HG03039 (cell line): ENCODE measurements at regions not wholly inside any gene's neighbourhood (a gene's known extent, or its start where the extent isn't known, plus 50 kb on each side); places are given as distances from the start of the nearest gene placed in this dataset.

Experiments used
- ATAC-seq: cut with Tn5 transposase; IDR thresholded peaks from one replicate; pipeline ENCODE4 v1.9.1; 2021; ENCODE audit warnings: mild to moderate bottlenecking, moderate library complexity; ENCODE audit not compliant: unreplicated experiment

GRCh38 chr17:73878923-73879322, 234.7 kb upstream of the SDK2 start:
- ATAC-seq = no peak

DNA sequence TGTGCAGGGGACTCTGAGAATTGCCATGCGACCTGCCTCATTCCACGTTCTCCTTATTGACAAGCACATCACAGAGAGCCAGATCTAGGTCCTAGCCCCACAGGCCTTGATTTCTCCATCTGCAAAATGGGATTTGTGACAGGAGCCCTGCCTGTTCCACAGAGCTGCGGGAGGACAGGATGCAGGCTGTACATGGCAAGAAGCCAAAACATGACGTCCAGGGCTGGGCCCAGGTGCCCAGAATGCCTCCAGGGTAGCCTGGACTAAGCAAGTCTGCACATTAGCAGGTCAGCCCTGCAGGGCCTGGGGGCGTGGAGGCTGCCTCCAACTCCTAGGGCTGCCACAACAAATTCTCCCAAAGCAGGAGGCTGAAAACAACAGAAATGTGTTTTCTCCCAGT, 235.7 kb upstream of the SDK2 start:
- no peak for ATAC-seq

DNA sequence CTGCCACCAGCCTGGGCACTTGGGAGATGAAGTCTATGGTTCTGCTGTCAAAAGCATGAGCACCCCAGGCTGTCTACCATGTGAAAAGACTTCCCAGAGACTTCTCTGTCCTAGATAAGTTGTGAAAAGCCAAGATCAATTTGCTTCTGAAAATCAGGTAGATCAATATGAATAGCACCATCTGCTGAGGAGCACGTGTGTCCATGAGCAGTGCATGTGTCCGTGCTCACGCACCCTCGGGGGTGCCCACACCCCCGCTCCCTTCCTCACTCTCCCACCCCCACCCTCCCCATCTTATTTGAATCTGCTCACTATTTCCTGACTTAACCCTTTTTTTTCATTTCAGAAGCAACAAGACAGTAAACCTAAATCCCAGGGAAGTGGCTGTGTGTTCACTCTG, 238.3 kb upstream of the SDK2 start:
- ATAC-seq = no peak

- no peak for ATAC-seq
These were observed 238.9 kb upstream of the SDK2 start for GRCh38 chr17:73883175-73883574.

DNA sequence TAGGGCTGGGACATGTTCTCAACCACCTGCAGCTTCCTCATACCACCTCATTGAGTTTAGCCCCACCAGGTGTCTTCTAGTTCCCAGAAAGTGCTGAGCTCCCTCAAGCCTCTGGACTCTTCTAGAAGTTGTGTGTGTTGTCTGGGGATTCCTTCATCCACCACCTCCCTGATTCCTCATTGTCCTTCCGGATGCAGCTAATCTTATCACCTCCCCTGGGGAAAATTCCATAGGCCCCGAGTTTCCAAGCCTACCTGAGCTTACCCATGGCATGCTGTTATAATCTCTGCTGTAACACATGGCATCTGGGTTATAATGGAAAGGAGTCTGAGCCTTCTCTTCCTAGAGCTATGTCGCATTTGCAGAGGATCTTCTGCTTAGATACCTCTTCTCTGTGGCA, 243.5 kb upstream of the SDK2 start:
- ATAC-seq = no peak

- no peak for ATAC-seq
These were observed 244.6 kb upstream of the SDK2 start for GRCh38 chr17:73888862-73889261.

DNA sequence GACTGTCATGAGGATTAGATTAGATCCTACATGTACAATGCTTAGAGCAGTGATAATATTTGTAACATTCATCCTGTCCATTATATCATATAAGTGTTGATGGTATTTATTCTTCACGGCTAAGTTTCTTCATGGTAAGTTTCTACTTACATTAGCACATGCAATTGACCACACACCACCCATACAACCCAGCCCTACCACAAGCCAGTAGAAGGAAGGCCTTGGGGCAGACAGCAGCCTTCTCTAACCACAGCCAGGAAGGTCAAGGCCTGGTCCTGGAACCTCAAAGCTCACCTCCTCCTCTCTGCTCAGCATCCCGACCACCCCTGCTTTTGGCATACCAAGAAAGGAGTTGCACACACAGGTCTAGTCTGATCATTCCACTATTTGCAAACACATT, 245.2 kb upstream of the SDK2 start:
- ATAC-seq = no peak

GRCh38 chr17:73890831-73891405, 246.7 kb upstream of the SDK2 start:
- ATAC-seq = no peak

DNA sequence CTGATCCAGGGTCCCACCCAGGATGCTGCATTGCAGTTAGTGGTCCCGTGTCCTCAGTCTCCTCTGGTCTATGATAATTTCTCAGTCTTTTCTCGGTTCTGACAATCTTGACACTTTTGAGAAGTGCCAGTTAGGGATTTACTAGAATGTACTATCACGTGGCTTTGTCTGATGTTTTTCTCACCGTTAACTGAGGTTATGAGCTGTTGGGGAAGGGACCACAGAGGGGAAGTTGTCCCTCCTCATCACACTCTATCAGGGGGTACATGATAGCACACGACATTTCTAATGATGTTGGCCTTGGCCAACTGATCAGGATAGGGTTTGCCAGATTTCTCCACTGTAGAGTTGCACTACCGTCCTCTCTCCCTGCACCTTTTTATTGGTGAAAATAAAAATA, 250.9 kb upstream of the SDK2 start:
- ATAC-seq = no peak

- ATAC-seq = no peak
These were observed 252.7 kb upstream of the SDK2 start for GRCh38 chr17:73896966-73897365.

DNA sequence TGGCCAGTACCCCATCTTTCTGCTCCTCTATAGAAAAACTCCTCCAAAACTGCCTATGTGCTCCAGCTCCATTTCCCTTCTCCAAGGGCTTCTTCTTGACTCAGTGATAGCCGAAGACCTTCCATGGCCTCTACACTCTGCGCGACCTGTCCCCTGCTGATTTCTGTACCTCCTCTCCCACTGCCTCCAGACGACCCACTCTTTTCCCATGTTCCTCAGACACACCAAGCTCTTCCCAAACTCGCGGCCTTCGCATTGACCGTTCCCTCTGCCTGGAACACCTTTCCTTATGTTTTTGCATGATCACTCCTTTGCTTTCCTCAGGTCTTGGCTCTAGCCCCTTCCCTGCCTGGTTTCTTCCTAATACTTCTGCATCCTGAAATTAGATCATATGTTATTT, 255.6 kb upstream of the SDK2 start:
- ATAC-seq = no peak

DNA sequence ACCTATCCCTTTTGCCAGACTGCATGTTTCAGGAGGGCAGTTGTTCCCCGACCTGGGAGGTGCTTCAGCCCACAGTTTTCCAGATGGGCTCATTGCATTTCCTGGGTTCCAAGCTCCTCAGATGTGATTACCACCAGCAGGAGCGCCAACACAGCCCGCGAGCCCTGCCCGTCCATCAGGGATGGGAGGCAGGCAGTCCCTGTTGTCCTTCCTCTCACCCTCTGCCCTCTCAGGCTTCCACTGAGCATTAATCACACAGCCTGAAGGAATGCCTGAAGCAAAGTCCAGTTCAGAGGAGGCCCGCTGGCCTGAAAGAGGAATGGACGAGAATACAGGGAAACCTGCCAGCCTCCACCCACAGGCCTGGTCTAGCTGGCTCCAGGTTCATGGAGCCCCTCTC, 256.3 kb upstream of the SDK2 start:
- ATAC-seq = no peak

GRCh38 chr17:73901249-73901648, 257.0 kb upstream of the SDK2 start:
- ATAC-seq = no peak

- ATAC-seq = no peak
These were observed 257.6 kb upstream of the SDK2 start for GRCh38 chr17:73901661-73902415.

DNA sequence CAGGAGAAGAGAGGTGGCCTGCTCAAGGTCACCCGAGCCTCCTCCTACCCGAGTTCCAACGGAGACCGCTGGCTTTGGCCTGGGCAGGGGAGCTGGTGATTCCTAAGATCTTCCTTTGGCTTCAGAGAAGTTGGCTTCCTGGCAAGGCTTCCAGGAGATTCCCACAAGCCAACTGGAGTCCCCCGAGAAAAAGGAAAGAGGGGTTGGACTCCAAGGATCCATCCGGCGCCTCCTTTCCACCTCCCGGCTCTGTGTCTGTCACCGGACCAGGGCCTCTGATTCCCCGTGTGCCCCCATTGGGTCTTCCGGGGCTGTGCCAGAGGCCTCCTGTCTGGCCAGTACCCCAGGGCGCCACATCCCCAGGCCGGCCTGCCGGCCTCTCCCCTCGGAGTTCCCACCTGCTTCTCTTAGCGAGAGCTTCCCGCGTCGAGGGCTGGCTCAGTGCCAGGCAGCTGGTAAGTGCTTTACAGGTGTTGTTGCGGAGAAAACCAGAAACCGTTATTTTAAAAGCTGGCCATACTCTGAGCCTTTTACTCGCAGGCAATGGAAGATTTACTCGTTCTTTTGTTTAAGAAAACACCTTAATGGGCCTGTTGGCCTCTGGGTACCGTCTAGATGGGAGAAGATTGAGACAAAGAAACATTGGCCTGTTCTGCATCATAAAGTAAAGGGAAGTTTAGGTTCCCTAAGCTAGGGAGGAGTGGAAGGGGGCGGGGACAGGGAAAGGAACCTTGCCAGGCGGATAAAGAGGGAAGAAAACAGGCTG, 258.4 kb upstream of the SDK2 start:
- no peak for ATAC-seq

DNA sequence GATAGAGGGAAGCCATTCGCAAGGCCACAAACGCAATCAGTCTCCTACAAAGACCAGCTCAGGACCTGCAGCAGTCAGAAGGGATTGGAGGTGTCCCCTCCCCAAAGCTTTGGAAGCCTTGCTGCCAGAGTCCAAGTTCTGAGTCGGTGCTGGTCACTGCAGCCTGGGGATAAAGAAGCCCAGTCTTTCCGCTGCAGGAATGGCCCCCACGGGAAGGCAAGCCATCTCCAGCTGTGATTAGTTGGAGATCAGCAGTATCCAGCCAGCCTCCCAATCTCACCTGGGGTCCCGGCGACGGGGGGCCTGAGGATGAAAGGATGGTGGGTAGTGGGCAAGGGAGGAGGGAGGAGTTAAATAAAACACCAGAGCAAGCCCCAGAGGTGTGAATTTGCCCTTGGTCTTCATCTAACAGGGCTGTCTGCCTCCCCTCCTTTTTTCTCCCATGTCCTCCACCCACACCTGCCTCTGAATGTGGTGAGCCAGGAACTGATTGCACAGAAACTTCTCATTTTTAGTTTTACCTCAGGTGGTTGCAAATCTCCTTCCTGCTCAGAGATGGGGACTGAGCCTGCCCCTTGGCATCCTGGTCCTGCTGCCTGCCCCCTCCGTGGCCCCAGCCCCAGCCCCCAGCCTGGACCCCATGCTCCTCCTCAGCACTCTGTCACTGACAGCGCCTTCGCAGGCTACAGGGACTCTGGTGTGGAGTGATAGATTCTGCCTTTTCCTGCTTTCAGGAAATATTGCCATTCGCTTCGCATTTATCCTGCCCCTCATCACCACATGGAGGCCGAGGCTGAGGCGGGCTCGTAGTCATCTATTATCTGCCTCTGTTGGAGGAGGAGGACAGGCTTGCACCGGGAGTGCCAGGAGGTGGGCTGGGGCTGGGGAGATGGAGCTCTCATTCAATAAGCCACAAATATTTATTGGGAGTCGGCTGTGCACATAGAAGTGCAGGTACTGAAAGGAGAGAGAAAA, 262.9 kb upstream of the SDK2 start:
- no peak for ATAC-seq

DNA sequence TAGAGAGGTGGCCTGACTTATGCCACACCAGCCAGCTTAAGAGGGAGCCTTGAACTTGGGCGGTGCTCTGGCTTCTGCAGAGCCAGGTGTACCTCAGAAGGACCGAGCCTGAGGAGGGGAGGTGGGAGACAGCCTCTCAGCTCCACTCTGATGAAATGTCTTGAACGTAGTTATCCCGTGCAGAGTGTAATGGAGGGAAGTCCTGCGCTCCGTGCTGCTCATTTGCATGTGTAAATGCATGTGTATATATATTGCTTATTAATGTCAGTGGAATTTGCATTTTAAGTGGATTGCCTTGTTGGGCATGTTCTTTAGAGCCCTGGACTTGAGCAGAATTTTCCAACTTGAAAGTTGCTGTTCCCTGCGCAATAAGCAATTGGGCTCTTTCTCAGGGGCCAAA, 264.9 kb upstream of the SDK2 start:
- ATAC-seq = no peak

DNA sequence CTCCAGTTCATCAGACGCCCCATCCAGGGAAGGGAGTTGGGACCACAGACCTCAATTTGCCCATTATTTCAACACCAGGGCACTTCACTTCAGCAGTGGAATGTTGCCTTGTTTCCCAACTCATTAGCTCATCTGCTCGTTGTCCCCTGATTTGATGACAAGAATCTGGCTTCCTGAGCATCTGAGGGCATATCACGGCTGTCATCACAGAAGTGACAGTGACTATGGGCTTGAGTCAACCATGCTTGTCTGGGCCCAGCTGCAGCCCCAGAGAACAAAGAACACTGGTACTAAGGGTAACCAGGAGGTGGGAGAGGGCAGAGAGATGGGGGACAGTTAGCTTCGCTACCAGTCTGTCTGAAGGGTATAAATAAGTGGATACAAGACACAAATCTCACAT, 266.0 kb upstream of the SDK2 start:
- no peak for ATAC-seq

DNA sequence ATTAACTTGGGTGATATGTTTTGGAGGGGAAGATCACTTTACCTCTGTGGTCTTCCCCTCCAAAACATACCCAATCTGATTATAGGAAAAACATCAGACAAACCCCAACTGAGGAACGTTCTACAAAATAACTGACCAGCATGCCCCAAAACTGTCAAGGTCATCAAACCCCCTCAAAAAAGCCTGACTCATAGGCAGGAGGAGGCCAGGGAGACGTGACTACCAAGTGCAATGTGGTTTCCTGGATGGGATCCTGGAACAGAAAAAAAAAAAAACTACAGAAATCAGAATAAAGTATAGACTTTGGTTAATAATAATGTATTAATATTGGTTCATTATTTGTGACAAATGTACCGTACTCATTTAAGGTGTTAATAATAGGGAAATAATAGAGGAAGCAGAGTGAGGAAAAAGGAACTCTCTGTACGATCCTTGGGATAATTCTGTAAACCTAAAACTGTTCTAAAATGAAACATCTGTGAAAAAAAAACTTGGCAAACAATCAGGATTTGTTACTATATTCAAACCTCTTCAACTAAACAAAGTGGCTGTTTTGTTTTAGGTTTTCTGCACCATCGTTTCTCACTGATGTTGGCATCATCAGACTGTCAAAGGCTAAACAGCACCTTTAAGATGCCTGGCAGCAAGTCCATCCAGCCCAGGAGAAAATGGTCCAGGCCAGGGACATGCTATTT, 266.7 kb upstream of the SDK2 start:
- ATAC-seq = no peak

DNA sequence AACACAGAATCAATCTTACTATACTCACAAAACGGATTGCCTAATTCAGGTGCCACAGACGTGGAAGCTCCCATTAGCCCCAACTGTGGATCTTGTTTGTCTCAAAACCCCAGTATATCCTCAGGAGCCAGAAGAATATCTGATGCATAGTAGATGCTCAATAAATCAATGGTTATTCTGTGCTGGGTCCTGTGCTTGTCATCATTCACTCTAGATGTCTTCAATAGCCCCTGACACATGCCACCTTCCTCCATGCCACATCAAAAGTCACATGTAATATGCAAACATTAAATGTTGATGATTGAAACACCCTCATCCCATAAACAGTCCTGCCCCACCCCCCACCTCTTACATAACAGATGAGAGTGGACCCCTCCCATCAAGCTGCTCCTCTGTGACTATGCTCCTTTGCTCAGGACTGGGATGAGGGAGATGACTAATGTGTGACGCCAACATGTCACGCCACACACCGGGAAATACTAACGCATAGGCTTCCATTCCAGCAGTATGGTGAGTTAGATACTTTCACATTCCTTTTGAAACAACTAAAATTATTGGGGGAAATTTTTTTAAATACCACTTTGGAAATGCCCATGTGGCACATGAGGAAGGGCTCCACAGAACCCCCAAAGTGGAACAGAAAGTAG, 267.6 kb upstream of the SDK2 start:
- ATAC-seq = no peak
